Mucosa of rectum (tissue), 2 donors: ENCODE measurements at regions not wholly inside any gene's neighbourhood (a gene's known extent, or its start where the extent isn't known, plus 50 kb on each side); places are given as distances from the start of the nearest gene placed in this dataset.

Source experiments
- H3K27ac ChIP-seq, 2 donors: one replicate each; pipeline ENCODE4 v1.7.0; 2013; ENCODE audit warnings: inconsistent platforms in 2 of 2, low read depth in 2 of 2, low read length in 2 of 2
- H3K27me3 ChIP-seq, 2 donors: one replicate each; pipeline ENCODE4 v1.7.0; 2013; ENCODE audit warnings: low read length in 2 of 2; ENCODE audit not compliant: control insufficient read depth in 2 of 2, insufficient read depth in 2 of 2
- H3K36me3 ChIP-seq, 2 donors: one replicate each; pipeline ENCODE4 v1.7.0; 2013; ENCODE audit warnings: low read length in 2 of 2; ENCODE audit not compliant: control insufficient read depth in 2 of 2, insufficient read depth in 2 of 2
- H3K4me1 ChIP-seq, 2 donors: one replicate each; pipeline ENCODE4 v1.7.0; 2013; ENCODE audit warnings: low read length in 2 of 2, mild to moderate bottlenecking in 1 of 2; ENCODE audit not compliant: control insufficient read depth in 2 of 2, insufficient read depth in 2 of 2
- H3K4me3 ChIP-seq, 2 donors: one replicate each; pipeline ENCODE4 v1.7.0; 2013; ENCODE audit warnings: low read length in 2 of 2
- H3K9ac ChIP-seq, 2 donors: one replicate each; pipeline ENCODE4 v1.7.0; 2013; ENCODE audit warnings: low read length in 2 of 2, low read depth in 1 of 2, mild to moderate bottlenecking in 1 of 2
- H3K9me3 ChIP-seq, 2 donors: one replicate each; pipeline ENCODE4 v1.7.0; 2013; ENCODE audit warnings: low read length in 2 of 2; ENCODE audit not compliant: control insufficient read depth in 2 of 2
- donor health status: healthy.
- donor health status: Normal muscosa, but diverticular disease.

DNA sequence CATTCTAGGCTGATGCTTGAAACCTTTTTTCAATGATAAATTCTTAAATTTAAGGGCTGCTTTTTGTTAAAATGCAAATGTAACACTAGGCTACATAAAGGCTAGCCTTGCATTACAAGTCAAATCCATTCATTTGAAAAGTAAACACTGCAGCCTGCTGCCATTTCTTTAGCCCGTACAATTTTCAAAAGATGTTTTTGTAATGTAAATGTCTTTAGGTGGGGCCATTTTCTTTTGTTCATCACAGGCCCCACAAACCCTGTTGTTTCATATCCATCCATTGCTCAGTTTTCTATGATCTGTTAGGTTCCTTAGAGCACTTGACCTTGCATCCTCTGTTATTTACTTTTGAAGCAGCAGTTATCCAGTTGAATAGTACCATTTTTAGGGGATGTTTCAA is 296.2 kb upstream of the AMOT start:
- Histone ChIP-seq H3K9me3 (no peaks in the 10 kb centered on the region), H3K27me3 (no peaks in the 10 kb centered on the region)

GRCh38 chrX:113133316-113133715 is 292.7 kb upstream of the AMOT start:
- Histone ChIP-seq H3K4me1 (no peaks in the 10 kb centered on the region), H3K27ac (no peak overlapping the region), H3K4me3 (no peak overlapping the region), H3K9ac (no peak overlapping the region), H3K36me3 (no peaks in the 10 kb centered on the region), H3K27me3 (no peaks in the 10 kb centered on the region), H3K9me3 (no peaks in the 10 kb centered on the region)

More for the DNA sequence above, 296.2 kb upstream of the AMOT start:
- Histone ChIP-seq H3K27ac (no peak overlapping the region), H3K4me3 (no peak overlapping the region), H3K9ac (no peak overlapping the region), H3K4me1 (no peaks in the 10 kb centered on the region), H3K36me3 (no peaks in the 10 kb centered on the region)

DNA sequence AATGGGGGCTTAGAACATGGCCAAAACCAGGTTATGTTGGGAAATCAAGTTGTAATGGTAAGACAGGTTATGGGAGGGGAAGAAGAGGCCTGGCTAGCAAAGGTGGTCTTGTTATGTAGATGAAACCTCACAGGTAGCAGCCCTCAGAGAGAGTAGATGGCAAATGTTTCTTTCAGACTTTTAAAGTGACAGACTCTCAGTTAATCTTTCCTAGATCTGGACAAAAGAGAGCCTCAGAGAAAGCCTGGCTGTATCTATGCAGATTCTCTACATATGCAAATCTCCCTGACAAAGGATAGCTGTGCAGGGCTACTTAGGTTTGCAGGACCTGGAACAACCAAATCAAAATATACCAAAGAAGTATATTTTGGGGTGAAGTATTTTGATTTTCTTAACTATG is 284.1 kb upstream of the AMOT start:
- Histone ChIP-seq H3K4me1 (no peaks in the 10 kb centered on the region), H3K9me3 (no peaks in the 10 kb centered on the region), H3K27me3 (no peaks in the 10 kb centered on the region), H3K4me3 (no peak overlapping the region), H3K36me3 (no peaks in the 10 kb centered on the region), H3K9ac (no peak overlapping the region), H3K27ac (no peak overlapping the region)

DNA sequence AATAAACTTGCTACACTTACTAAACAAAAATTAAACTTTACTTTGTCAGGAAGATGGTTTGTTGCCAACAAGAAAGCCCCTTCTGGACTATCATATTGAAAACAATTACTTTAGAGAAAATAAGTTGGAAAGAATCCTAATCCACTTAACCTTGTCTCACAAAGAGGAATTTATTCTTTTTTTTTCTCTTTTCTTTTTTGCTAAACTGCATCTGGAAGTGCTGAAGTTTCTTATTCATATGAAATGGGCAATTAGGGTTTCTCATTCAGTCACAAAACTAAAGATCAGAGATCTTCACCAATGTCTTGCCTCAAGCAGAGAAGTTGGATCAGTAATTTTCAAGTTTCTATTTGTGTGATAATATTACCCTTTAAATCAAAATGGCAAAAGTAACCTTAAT is 234.9 kb upstream of the AMOT start:
- H3K9ac ChIP-seq: no peak overlapping the region
- peaks cover 0 to 2% of the 10 kb centered on the region in 2 donors for H3K27me3 ChIP-seq
- no peaks in the 10 kb centered on the region for H3K9me3 ChIP-seq
- H3K4me3 ChIP-seq: no peak overlapping the region
- H3K4me1 ChIP-seq: no peaks in the 10 kb centered on the region
- H3K36me3 ChIP-seq: no peaks in the 10 kb centered on the region
- no peak overlapping the region for H3K27ac ChIP-seq

DNA sequence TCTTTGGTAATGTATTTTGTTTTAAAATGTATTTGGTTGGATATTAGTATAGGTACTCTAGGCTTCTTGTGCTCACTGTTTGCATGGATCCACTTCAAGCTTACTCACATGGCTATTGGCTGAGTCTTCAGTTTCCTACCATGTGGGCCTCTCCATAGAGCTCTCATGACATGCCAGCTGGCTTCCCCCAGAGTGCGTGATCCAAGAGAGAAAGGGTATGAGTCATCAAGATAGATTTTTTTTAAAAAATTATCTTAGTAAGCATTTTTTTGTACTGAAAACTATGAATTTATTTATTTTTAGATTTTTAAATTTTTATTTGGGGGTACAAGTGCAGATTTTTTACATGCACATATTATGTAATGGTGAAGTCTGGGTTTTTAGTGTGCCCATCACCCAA is 219.1 kb upstream of the AMOT start:
- Histone ChIP-seq H3K9ac (no peak overlapping the region), H3K4me1 (no peaks in the 10 kb centered on the region), H3K36me3 (no peaks in the 10 kb centered on the region), H3K4me3 (no peak overlapping the region), H3K27ac (no peak overlapping the region), H3K27me3 (no peaks in the 10 kb centered on the region), H3K9me3 (peaks cover 0 to 4% of the 10 kb centered on the region in 2 donors)

DNA sequence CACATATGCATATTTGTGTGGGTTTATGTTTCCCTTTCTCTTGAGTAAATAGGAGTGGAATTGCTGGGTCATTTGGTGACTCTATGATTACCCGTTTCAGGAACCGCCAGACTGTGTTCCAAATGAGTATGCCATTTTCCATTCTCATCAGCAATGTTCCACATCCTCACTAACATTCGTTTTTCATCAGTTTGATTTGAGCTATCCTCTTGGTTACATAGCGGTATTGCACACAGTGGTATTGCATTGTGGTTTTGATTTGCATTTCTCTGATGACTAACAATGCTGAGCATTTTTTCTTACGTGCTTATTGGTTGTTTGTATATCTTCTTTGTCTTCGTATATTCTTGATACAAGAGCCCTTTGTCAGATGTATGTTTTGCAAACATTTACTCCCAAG is 218.0 kb upstream of the AMOT start:
- H3K27me3 ChIP-seq: no peaks in the 10 kb centered on the region

DNA sequence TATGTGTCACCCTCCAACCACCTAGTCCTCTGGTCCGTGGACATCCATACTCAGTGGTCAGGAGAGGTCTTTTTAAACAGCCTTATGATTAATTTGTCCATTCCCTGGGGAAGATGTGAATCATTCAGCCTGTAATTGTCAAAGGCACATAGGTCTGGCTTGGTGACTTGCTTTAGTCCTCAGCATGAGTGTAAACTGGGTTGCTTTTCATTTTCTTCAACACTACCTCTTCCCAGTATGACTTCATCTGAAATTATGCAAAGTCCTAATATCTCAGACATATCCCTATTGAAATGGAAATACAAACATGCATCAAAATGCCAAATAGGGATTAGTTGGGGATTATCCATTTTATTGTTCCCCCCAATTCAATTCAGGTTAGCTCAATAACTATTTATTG is 208.3 kb upstream of the AMOT start:
- H3K9me3 ChIP-seq: no peaks in the 10 kb centered on the region
- H3K27me3 ChIP-seq: no peaks in the 10 kb centered on the region
- no peak overlapping the region for H3K4me3 ChIP-seq
- no peak overlapping the region for H3K27ac ChIP-seq
- no peaks in the 10 kb centered on the region for H3K36me3 ChIP-seq
- H3K4me1 ChIP-seq: no peaks in the 10 kb centered on the region
- no peak overlapping the region for H3K9ac ChIP-seq

More for the DNA sequence above, 218.0 kb upstream of the AMOT start:
- Histone ChIP-seq H3K36me3 (no peaks in the 10 kb centered on the region), H3K4me1 (no peaks in the 10 kb centered on the region), H3K9me3 (peaks cover 0 to 4% of the 10 kb centered on the region in 2 donors), H3K9ac (no peak overlapping the region), H3K27ac (no peak overlapping the region), H3K4me3 (no peak overlapping the region)

DNA sequence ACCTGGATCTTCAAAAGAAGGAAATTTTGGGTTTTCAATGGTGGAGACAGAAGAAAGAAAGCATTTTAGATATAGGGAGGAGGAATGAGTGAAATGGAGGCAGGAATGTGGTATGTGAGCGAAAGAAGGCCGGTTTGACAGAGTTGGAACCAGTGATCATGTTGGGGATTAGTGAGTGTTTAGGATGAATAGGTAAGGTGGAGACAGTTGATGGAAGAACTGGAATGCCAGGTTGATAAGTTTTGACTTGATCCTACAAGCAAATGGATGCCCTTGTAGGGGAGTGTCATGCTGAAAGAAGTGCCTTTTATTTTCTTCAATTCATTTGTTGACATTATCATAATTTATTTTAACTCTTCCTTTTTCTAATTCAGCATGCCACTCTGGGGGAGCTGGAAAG is 207.8 kb upstream of the AMOT start:
- no peaks in the 10 kb centered on the region for H3K27me3 ChIP-seq
- H3K4me3 ChIP-seq: no peak overlapping the region
- no peaks in the 10 kb centered on the region for H3K4me1 ChIP-seq
- no peaks in the 10 kb centered on the region for H3K9me3 ChIP-seq
- no peak overlapping the region for H3K9ac ChIP-seq
- H3K27ac ChIP-seq: no peak overlapping the region
- no peaks in the 10 kb centered on the region for H3K36me3 ChIP-seq

GRCh38 chrX:113033966-113034680 is 193.5 kb upstream of the AMOT start:
- Histone ChIP-seq H3K27me3 (no peaks in the 10 kb centered on the region), H3K36me3 (no peaks in the 10 kb centered on the region), H3K9me3 (no peaks in the 10 kb centered on the region), H3K4me3 (no peak overlapping the region), H3K4me1 (no peaks in the 10 kb centered on the region), H3K9ac (no peak overlapping the region), H3K27ac (no peak overlapping the region)

DNA sequence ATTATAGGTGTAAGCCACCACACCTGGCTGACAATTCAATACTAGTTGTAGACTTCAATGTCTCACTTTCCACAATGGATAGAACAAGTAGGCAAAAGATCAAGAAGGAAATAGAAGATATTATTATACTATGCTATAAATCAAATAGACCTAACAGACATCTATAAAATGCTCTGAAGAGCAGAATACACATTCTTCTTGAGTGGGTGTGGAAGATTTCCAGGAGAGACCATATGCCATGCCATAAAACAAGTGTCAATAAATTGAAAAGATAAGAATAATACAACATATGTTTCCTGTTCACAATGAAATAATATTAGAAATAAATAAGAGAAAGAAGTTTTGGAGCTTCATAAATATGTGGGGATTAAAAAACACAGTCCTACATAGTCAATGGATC is 179.3 kb upstream of the AMOT start:
- Histone ChIP-seq H3K9me3 (no peaks in the 10 kb centered on the region), H3K9ac (no peak overlapping the region), H3K4me3 (no peak overlapping the region), H3K36me3 (no peaks in the 10 kb centered on the region), H3K27me3 (peaks cover 0 to under 1% of the 10 kb centered on the region in 2 donors), H3K4me1 (no peaks in the 10 kb centered on the region), H3K27ac (no peak overlapping the region)

DNA sequence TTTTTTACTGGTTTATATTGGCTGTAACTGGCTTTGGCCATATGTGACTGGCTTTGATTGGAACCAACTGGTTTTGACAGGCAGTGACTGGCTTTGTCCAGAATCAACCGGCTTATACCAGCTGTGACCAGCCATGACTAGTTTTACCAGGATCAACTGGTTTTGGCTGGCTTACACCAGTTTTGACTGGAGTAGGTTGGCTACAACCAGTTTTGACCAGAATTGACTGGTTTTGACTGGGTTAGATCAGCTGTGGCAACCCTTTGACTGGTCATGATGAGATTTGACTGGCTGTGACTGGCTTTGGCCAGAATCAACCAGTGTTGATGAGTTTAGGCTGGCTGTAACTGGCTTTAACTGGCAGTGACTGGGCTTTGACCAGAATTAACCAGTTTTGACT is 169.2 kb upstream of the AMOT start:
- Histone ChIP-seq H3K9ac (no peak overlapping the region), H3K4me1 (no peaks in the 10 kb centered on the region), H3K4me3 (no peak overlapping the region), H3K9me3 (no peaks in the 10 kb centered on the region), H3K27ac (no peak overlapping the region), H3K27me3 (no peaks in the 10 kb centered on the region), H3K36me3 (no peaks in the 10 kb centered on the region)
